SJCRH30 (cell line): ENCODE measurements at regions not wholly inside any gene's neighbourhood (a gene's known extent, or its start where the extent isn't known, plus 50 kb on each side); places are given as distances from the start of the nearest gene placed in this dataset.
"Not testable (repeated sequence)": the region's sequence is repeated elsewhere in the genome, so short reads cannot be mapped to it uniquely, and the experiment has no call there.

Experiments
- DNase-seq, 2 experiments: peaks; one replicate each; pipeline ENCODE4 v3.0.0-alpha.2; 2015 to 2020
- H3K27ac ChIP-seq: fragments of 250-450 bp; sonication (Bioruptor Pico); 2 replicates; pipeline ENCODE4 v1.5.1; 2020; ENCODE audit warnings: mild to moderate bottlenecking, moderate library complexity
- H3K27me3 ChIP-seq: fragments of 250-450 bp; sonication (Bioruptor Pico); 2 replicates; pipeline ENCODE4 v1.5.1; 2020; ENCODE audit warnings: mild to moderate bottlenecking, moderate library complexity
- H3K36me3 ChIP-seq: fragments of 250-450 bp; sonication (Bioruptor Pico); 2 replicates; pipeline ENCODE4 v1.5.1; 2020; ENCODE audit warnings: mild to moderate bottlenecking, moderate library complexity
- H3K4me1 ChIP-seq: fragments of 250-450 bp; sonication (Bioruptor Pico); 2 replicates; pipeline ENCODE4 v1.5.1; 2020; ENCODE audit warnings: mild to moderate bottlenecking, moderate library complexity
- H3K4me3 ChIP-seq: fragments of 250-450 bp; sonication (Bioruptor Pico); 2 replicates; pipeline ENCODE4 v1.5.1; 2020; ENCODE audit warnings: mild to moderate bottlenecking, moderate library complexity
- H3K9me3 ChIP-seq: fragments of 250-450 bp; sonication (Bioruptor Pico); replicated peaks from 2 replicates; pipeline ENCODE4 v1.5.1; 2020; ENCODE audit warnings: mild to moderate bottlenecking, moderate library complexity

GRCh38 chr21:14827468-14827867 lies 237.3 kb downstream of the NRIP1 start:
- Histone ChIP-seq H3K27me3 (no peaks in the 10 kb centered on the region), H3K4me3 (no peak overlapping the region), H3K36me3 (no peaks in the 10 kb centered on the region), H3K4me1 (no peaks in the 10 kb centered on the region), H3K9me3 (no peaks in the 10 kb centered on the region), H3K27ac (no peak overlapping the region)
- DNase-seq = no peak

- Histone ChIP-seq H3K9me3 (no peaks in the 10 kb centered on the region), H3K4me1 (no peaks in the 10 kb centered on the region), H3K4me3 (no peak overlapping the region), H3K36me3 (0 out of 2 replicates have a peak, but pooled peaks cover 3% of the 10 kb centered on the region), H3K27ac (no peak overlapping the region), H3K27me3 (no peaks in the 10 kb centered on the region)
- DNase-seq = no peak
These were observed 238.2 kb downstream of the NRIP1 start for GRCh38 chr21:14826630-14827029.

DNA sequence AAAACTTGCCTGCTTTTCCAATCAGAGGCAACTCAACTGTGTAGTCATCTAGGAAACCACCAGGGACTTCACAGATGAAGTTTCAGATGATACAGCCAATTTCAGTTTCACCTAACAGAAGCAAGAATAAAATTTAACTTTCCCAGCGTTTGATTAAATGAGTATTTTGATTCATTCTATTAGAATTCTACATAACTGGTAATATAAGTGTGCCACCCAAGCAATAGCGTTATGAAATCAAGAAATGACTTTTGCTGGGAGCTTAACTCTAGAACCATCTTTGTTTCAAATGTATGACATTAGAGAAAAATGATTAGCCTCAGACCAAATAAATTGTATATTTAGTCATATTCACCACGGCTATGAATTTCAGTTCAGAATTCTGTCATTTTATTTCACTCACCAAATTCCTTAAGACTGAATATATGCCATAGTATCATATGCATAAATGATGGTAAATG lies 239.3 kb downstream of the NRIP1 start:
- Histone ChIP-seq H3K36me3 (0 out of 2 replicates have a peak, but pooled peaks cover 3% of the 10 kb centered on the region), H3K27ac (no peak overlapping the region), H3K27me3 (no peaks in the 10 kb centered on the region), H3K4me1 (no peaks in the 10 kb centered on the region), H3K4me3 (no peak overlapping the region), H3K9me3 (no peaks in the 10 kb centered on the region)
- DNase-seq = no peak

DNA sequence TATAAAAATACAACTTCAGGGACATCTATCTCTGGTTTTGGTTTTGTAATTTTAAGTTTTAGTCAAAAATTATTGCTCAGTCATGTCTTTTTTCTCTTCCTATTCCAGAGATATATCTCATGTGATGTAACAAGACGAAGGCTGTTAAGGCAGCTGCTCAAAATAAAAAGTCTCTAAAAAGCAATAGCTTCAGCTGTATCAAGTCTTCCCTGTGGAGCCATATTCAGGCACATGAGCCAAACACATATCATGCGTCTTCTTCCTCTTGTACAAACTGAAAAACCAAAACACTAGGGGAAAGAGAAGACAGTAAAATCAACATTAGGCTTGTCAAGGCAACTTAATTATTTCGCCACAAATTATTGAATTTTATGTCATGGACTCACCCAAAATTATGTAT lies 240.7 kb downstream of the NRIP1 start:
- Histone ChIP-seq H3K27ac (no peak overlapping the region), H3K9me3 (no peaks in the 10 kb centered on the region), H3K4me1 (no peaks in the 10 kb centered on the region), H3K36me3 (0 out of 2 replicates have a peak, but pooled peaks cover 3% of the 10 kb centered on the region), H3K4me3 (no peak overlapping the region), H3K27me3 (no peaks in the 10 kb centered on the region)
- DNase-seq = no peak

- no peak for DNase-seq
- Histone ChIP-seq H3K27ac (no peak overlapping the region), H3K27me3 (no peaks in the 10 kb centered on the region), H3K9me3 (0 out of 2 replicates have a peak, but pooled peaks cover 2% of the 10 kb centered on the region), H3K4me1 (no peaks in the 10 kb centered on the region), H3K4me3 (no peak overlapping the region), H3K36me3 (0 out of 2 replicates have a peak, but pooled peaks cover 5% of the 10 kb centered on the region)
These were observed 247.5 kb downstream of the NRIP1 start for GRCh38 chr21:14817311-14817710.

DNA sequence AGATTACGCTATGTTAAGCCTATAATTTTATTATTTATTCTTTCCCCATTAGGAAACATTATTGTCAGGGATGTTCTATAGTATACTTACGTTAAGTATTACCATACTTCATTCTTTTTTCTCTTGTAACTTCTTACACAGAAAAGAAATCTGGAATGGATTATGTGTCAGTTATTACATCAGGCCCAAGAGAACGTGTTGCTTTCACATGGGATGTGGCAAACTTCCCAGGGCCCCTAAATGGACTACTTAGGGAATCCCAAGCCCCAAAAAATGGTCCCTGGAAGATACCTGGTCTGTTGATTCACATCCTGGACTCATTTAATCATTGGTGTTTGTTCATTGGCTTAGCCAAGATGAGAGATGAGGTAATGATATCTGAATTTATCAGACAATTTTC lies 249.8 kb downstream of the NRIP1 start:
- Histone ChIP-seq H3K36me3 (0 out of 2 replicates have a peak, but pooled peaks cover 2% of the 10 kb centered on the region), H3K27me3 (no peaks in the 10 kb centered on the region), H3K27ac (no peak overlapping the region), H3K4me1 (no peaks in the 10 kb centered on the region), H3K9me3 (0 out of 2 replicates have a peak, but pooled peaks cover 2% of the 10 kb centered on the region), H3K4me3 (no peak overlapping the region)
- DNase-seq = no peak

GRCh38 chr21:14814282-14814681 lies 250.5 kb downstream of the NRIP1 start:
- Histone ChIP-seq H3K27me3 (no peaks in the 10 kb centered on the region), H3K4me1 (no peaks in the 10 kb centered on the region), H3K9me3 (0 out of 2 replicates have a peak, but pooled peaks cover 2% of the 10 kb centered on the region), H3K4me3 (no peak overlapping the region), H3K27ac (no peak overlapping the region), H3K36me3 (0 out of 2 replicates have a peak, but pooled peaks cover 2% of the 10 kb centered on the region)
- no peak for DNase-seq

GRCh38 chr21:14804170-14804569 lies 258.1 kb upstream of the SAMSN1 start:
- not testable (repeated sequence) for H3K4me1 ChIP-seq, H3K27ac ChIP-seq, H3K27me3 ChIP-seq, H3K9me3 ChIP-seq, DNase-seq, H3K4me3 ChIP-seq, H3K36me3 ChIP-seq

DNA sequence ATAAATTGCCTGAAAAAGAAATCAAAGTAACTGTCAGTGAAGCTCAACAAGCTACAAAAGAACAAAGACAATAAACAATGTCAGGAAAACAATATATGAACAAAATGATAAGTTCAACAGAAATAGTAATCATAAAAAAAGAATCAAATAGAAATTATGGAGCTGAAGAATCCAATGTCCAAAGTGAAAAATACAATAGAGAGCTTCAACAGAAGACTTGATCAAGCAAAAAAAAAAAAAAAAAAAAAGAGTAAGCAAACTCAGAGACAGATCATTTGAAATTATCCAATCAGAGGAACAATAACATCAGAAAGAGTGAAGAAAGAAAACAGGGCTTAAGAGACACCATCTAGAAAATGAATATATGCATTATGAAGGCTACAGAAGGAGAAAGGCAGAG lies 251.4 kb upstream of the SAMSN1 start:
- Histone ChIP-seq H3K4me1 (no peaks in the 10 kb centered on the region), H3K27me3 (no peaks in the 10 kb centered on the region), H3K9me3 (no peaks in the 10 kb centered on the region), H3K27ac (no peak overlapping the region), H3K4me3 (no peak overlapping the region), H3K36me3 (no peaks in the 10 kb centered on the region)
- no peak for DNase-seq

GRCh38 chr21:14787312-14787711 lies 241.2 kb upstream of the SAMSN1 start:
- Histone ChIP-seq H3K27me3 (no peaks in the 10 kb centered on the region), H3K9me3 (peaks cover 3% of the 10 kb centered on the region), H3K27ac (no peak overlapping the region), H3K4me1 (0 out of 2 replicates have a peak, but pooled peaks cover 4% of the 10 kb centered on the region), H3K4me3 (no peak overlapping the region), H3K36me3 (no peaks in the 10 kb centered on the region)
- DNase-seq = no peak

DNA sequence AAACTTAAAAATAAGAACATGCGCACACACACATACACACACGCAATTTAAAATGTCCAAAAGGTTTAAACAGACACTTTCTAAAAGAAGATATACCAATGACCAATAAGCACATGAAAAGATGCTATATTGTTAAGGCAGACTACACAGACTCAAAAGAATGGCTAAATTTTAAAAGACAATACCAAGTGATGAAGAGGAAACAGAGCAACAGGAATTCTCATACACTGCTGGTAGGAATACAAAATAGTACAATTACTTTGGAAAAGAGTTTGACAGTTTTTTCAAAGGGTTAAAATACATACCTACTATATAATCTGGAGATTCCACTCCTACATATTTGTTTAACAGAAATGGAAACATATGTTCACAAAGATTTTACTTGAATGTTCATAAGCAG lies 239.6 kb upstream of the SAMSN1 start:
- no peak overlapping the region for H3K4me3 ChIP-seq
- H3K27ac ChIP-seq = no peak overlapping the region

DNA sequence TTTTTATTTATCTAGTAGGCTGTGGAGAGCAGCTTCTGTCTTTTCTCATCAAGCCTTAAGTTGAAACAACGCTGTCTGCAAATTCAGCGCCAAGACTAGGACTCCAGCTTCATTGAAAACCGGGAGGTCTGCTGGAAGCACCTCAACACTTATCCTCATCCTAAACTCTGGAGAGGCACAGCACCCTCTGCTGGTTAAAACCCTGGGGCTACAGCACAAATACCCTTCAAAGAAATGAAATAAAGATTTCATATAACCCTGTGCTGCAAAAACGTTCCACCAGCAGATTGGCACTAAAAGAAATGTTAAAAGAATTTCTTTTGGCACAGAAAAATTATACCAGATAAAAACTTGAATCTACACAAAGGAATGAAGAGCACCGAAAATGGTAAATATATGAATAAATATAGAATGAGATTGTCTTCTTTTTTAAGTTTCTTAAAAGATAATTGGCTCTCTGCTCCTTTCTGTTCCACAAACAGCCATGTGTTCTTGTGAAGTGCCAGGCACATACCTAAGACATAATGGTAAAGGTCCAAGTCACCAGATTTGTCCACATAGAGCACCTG lies 227.7 kb upstream of the SAMSN1 start:
- DNase-seq = peak; percentile 60 to 81

More for the DNA sequence above, 239.6 kb upstream of the SAMSN1 start:
- Histone ChIP-seq H3K36me3 (no peaks in the 10 kb centered on the region), H3K27me3 (no peaks in the 10 kb centered on the region), H3K9me3 (peaks cover 3% of the 10 kb centered on the region), H3K4me1 (0 out of 2 replicates have a peak, but pooled peaks cover 4% of the 10 kb centered on the region)
- no peak for DNase-seq

GRCh38 chr21:14771593-14771992 lies 225.5 kb upstream of the SAMSN1 start:
- no peaks in the 10 kb centered on the region for H3K9me3 ChIP-seq
- H3K4me3 ChIP-seq = no peak overlapping the region
- peaks cover under 1% of the 10 kb centered on the region; the same call in 1 of the 2 replicates for H3K36me3 ChIP-seq
- no peak overlapping the region for H3K27ac ChIP-seq
- no peak for DNase-seq
- no peaks in the 10 kb centered on the region for H3K4me1 ChIP-seq
- H3K27me3 ChIP-seq = no peaks in the 10 kb centered on the region

More for the DNA sequence above, 227.7 kb upstream of the SAMSN1 start:
- no peak overlapping the region for H3K4me3 ChIP-seq
- H3K36me3 ChIP-seq = peaks cover 2% of the 10 kb centered on the region; the same call in 1 of the 2 replicates
- H3K27ac ChIP-seq = no peak overlapping the region
- H3K4me1 ChIP-seq = no peaks in the 10 kb centered on the region
- no peaks in the 10 kb centered on the region for H3K9me3 ChIP-seq
- H3K27me3 ChIP-seq = no peaks in the 10 kb centered on the region

- Histone ChIP-seq H3K4me3 (no peak overlapping the region), H3K36me3 (no peaks in the 10 kb centered on the region), H3K9me3 (no peaks in the 10 kb centered on the region; the same call in 1 of the 2 replicates), H3K27ac (no peak overlapping the region), H3K27me3 (no peaks in the 10 kb centered on the region), H3K4me1 (no peaks in the 10 kb centered on the region)
- no peak for DNase-seq
These were observed 221.9 kb upstream of the SAMSN1 start for GRCh38 chr21:14768042-14768441.

- no peaks in the 10 kb centered on the region; the same call in 1 of the 2 replicates for H3K9me3 ChIP-seq
- no peaks in the 10 kb centered on the region for H3K4me1 ChIP-seq
- no peak overlapping the region for H3K4me3 ChIP-seq
- H3K36me3 ChIP-seq = no peaks in the 10 kb centered on the region
- no peaks in the 10 kb centered on the region for H3K27me3 ChIP-seq
- no peak overlapping the region for H3K27ac ChIP-seq
- no peak for DNase-seq
These were observed 221.2 kb upstream of the SAMSN1 start for GRCh38 chr21:14767192-14767852.
